SK-N-SH treated with all-trans-retinoic acid at 6 μM for 48 hours (cell line): ENCODE measurements at regions not wholly inside any gene's neighbourhood (a gene's known extent, or its start where the extent isn't known, plus 50 kb on each side); places are given as distances from the start of the nearest gene placed in this dataset.
"Not testable (repeated sequence)": the region's sequence is repeated elsewhere in the genome, so short reads cannot be mapped to it uniquely, and the experiment has no call there.

ENCODE experiments used
- ATAC-seq: fragments of 200-7000 bp; cut with Tn5 transposase; 3 replicates; pipeline ENCODE4 v1.9.1; 2020; ENCODE audit warnings: mild to moderate bottlenecking, moderate library complexity
- ARNTL ChIP-seq: fragments of 450-650 bp; formaldehyde crosslinking; IDR thresholded peaks from 2 replicates; pipeline ENCODE4 v1.5.0; 2020; ENCODE audit warnings: low read depth, mild to moderate bottlenecking, moderate library complexity, borderline replicate concordance
- BACH2 ChIP-seq: fragments of 250-450 bp; sonication (Bioruptor Pico); IDR thresholded peaks from 2 replicates; pipeline ENCODE4 v1.9.0; 2021; ENCODE audit warnings: mild to moderate bottlenecking, borderline replicate concordance
- CREB5 ChIP-seq: fragments of 250-450 bp; sonication (Bioruptor Pico); IDR thresholded peaks from 2 replicates; pipeline ENCODE4 v1.5.1; 2020; ENCODE audit warnings: low read depth, mild to moderate bottlenecking, moderate library complexity
- CSDC2 ChIP-seq: fragments of 250-450 bp; sonication (Bioruptor Pico); IDR thresholded peaks from 2 replicates; pipeline ENCODE4 v1.5.0; 2020; ENCODE audit warnings: mild to moderate bottlenecking, moderate library complexity
- ESRRG ChIP-seq: fragments of 250-450 bp; sonication (Bioruptor Pico); IDR thresholded peaks from 2 replicates; pipeline ENCODE4 v1.6.1; 2021; ENCODE audit warnings: mild to moderate bottlenecking
- GLIS3 ChIP-seq: fragments of 250-450 bp; sonication (Bioruptor Pico); IDR thresholded peaks from 2 replicates; pipeline ENCODE4 v1.5.0; 2020; ENCODE audit warnings: mild to moderate bottlenecking, moderate library complexity
- ISL1 ChIP-seq: fragments of 250-450 bp; sonication (Bioruptor Pico); IDR thresholded peaks from 2 replicates; pipeline ENCODE4 v2.1.2; 2022; ENCODE audit warnings: mild to moderate bottlenecking, moderate library complexity
- OSR1 ChIP-seq: fragments of 250-450 bp; sonication (Bioruptor Pico); IDR thresholded peaks from 2 replicates; pipeline ENCODE4 v1.8.0; 2022; ENCODE audit warnings: moderate library complexity, mild to moderate bottlenecking, inconsistent platforms
- PATZ1 ChIP-seq: fragments of 250-450 bp; sonication (Bioruptor Pico); IDR thresholded peaks from 2 replicates; pipeline ENCODE4 v1.8.0; 2020; ENCODE audit warnings: mild to moderate bottlenecking, moderate library complexity, borderline replicate concordance
- POU6F1 ChIP-seq: fragments of 250-450 bp; sonication (Bioruptor Pico); IDR thresholded peaks from 2 replicates; pipeline ENCODE4 v1.8.0; 2021; ENCODE audit warnings: low read depth, mild to moderate bottlenecking, moderate library complexity, borderline replicate concordance
- RARB ChIP-seq: fragments of 250-450 bp; sonication (Bioruptor Pico); IDR thresholded peaks from 2 replicates; pipeline ENCODE4 v1.8.0; 2021; ENCODE audit warnings: mild to moderate bottlenecking, moderate library complexity
- SNAI2 ChIP-seq: fragments of 250-450 bp; sonication (Bioruptor Pico); IDR thresholded peaks from 2 replicates; pipeline ENCODE4 v1.5.0; 2020; ENCODE audit warnings: mild to moderate bottlenecking, moderate library complexity
- TOX ChIP-seq: fragments of 250-450 bp; sonication (Bioruptor Pico); IDR thresholded peaks from 2 replicates; pipeline ENCODE4 v1.8.0; 2021; ENCODE audit warnings: mild to moderate bottlenecking, moderate library complexity, borderline replicate concordance
- TSHZ2 ChIP-seq: fragments of 250-450 bp; sonication (Bioruptor Pico); IDR thresholded peaks from 2 replicates; pipeline ENCODE4 v1.5.0; 2020; ENCODE audit warnings: mild to moderate bottlenecking, moderate library complexity
- ZC3H10 ChIP-seq: fragments of 250-450 bp; sonication (Bioruptor Pico); IDR thresholded peaks from 2 replicates; pipeline ENCODE4 v1.5.1; 2021; ENCODE audit warnings: mild to moderate bottlenecking, moderate library complexity
- ZNF565 ChIP-seq: fragments of 450-650 bp; formaldehyde crosslinking; conservative IDR thresholded peaks from 2 replicates; pipeline ENCODE4 v1.5.0; 2020; ENCODE audit warnings: low read depth, mild to moderate bottlenecking, moderate library complexity

- TF ChIP-seq CREB5 (CRISPR knock-in tag) (no peak), BACH2 (CRISPR knock-in tag) (no peak)
- TF ChIP-seq, all 23 proteins: peak for 0
These were observed 399.8 kb downstream of the SATB2 start (continued) for GRCh38 chr2:199057936-199058335.

GRCh38 chr2:199055336-199055735 lies 402.4 kb downstream of the SATB2 start:
- no peak for ATAC-seq

GRCh38 chr2:199042660-199043379 lies 414.9 kb downstream of the SATB2 start:
- TF ChIP-seq ISL1 (CRISPR knock-in tag) (no peak), PATZ1 (CRISPR knock-in tag) (no peak), TSHZ2 (CRISPR knock-in tag) (no peak), ESRRG (no peak), ZNF565 (CRISPR knock-in tag) (no peak), BACH2 (CRISPR knock-in tag) (no peak), CSDC2 (no peak)
- TF ChIP-seq, all 23 proteins: peak for 0

More at GRCh38 chr2:199055336-199055735, 402.4 kb downstream of the SATB2 start:
- TF ChIP-seq TOX (CRISPR knock-in tag) (no peak), ZC3H10 (CRISPR knock-in tag) (no peak), SNAI2 (no peak), GLIS3 (no peak), POU6F1 (CRISPR knock-in tag) (no peak), ARNTL (CRISPR knock-in tag) (no peak), PATZ1 (CRISPR knock-in tag) (no peak), OSR1 (no peak)

GRCh38 chr2:199040522-199040921 lies 417.2 kb downstream of the SATB2 start:
- TF ChIP-seq RARB (CRISPR knock-in tag) (no peak), ARNTL (CRISPR knock-in tag) (no peak)
- no peak for ATAC-seq

More at GRCh38 chr2:199042660-199043379, 414.9 kb downstream of the SATB2 start:
- ATAC-seq: no peak

GRCh38 chr2:199033761-199034160 lies 424.0 kb downstream of the SATB2 start:
- not testable (repeated sequence) for ATAC-seq
